ENCODE measurements at regions not wholly inside any gene's neighbourhood (a gene's known extent, or its start where the extent isn't known, plus 50 kb on each side); places are given as distances from the start of the nearest gene placed in this dataset.

DNA sequence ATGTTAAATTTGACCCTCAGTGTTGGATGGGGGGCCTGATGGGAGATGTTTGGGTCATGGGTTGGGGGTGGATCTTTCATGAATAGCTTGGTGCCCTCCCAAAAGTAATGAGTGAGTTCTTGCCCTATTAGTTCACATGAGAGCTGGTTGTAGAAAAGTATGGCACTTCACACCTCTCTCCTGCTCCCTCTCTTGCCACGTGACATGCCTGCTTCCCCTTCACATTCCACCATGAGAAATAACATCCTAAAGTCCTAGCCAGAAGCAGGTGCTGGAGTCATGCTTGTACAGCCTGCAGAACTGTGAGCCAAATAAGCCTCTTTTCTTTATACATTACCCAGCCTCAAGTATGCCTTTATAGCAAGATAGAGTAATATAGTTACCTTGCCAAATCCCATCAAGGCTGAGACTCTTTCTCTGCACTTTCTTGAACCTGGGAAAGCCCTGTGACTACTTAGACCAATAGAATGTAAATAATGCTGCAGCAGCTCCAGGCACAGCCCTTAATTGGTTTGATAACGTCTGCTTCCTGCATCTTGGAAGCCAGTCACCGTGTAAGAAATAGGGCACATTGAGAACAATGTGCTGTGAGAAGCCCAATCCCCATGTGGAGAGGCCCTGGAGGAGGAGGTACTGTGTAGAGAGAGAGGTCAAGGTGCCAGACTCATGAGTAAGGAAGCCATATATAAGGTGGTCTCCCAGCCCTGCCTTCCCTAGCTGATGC is 88.0 kb upstream of the NAMPT start:
- ATAC-seq = no peak
- TF ChIP-seq ARNTL (CRISPR knock-in tag; IDR thresholded peaks at IDR 0.05; ENCODE audit: borderline replicate concordance, low read depth) = no peak
- no peak for TF ChIP-seq ESRRG (CRISPR knock-in tag; IDR thresholded peaks at IDR 0.05)
- no peak for TF ChIP-seq ZNF70 (CRISPR knock-in tag; IDR thresholded peaks at IDR 0.05)

GRCh38 chr7:106372126-106372525 is 87.3 kb upstream of the NAMPT start:
- TF ChIP-seq BACH2 (CRISPR knock-in tag; IDR thresholded peaks at IDR 0.05; ENCODE audit: borderline replicate concordance) (no peak), RARB (CRISPR knock-in tag; IDR thresholded peaks at IDR 0.05) (no peak), ZNF70 (CRISPR knock-in tag; IDR thresholded peaks at IDR 0.05) (no peak), ZFP30 (CRISPR knock-in tag; IDR thresholded peaks at IDR 0.05) (no peak), ZNF565 (CRISPR knock-in tag; conservative IDR thresholded peaks at IDR 0.05; ENCODE audit: low read depth) (no peak), ESRRG (CRISPR knock-in tag; IDR thresholded peaks at IDR 0.05) (no peak), PPARA (CRISPR knock-in tag; IDR thresholded peaks at IDR 0.05; ENCODE audit: borderline replicate concordance) (no peak), ARNTL (CRISPR knock-in tag; IDR thresholded peaks at IDR 0.05; ENCODE audit: borderline replicate concordance, low read depth) (no peak), TCF4 (CRISPR knock-in tag; IDR thresholded peaks at IDR 0.05; ENCODE audit: borderline replicate concordance) (no peak), PATZ1 (CRISPR knock-in tag; IDR thresholded peaks at IDR 0.05; ENCODE audit: borderline replicate concordance) (no peak), SNAI2 (CRISPR knock-in tag; IDR thresholded peaks at IDR 0.05) (no peak), ZC3H10 (CRISPR knock-in tag; IDR thresholded peaks at IDR 0.05) (no peak), ISL1 (CRISPR knock-in tag; IDR thresholded peaks at IDR 0.05) (no peak), CSDC2 (CRISPR knock-in tag; IDR thresholded peaks at IDR 0.05) (no peak)
- TF ChIP-seq, protein P1, sequence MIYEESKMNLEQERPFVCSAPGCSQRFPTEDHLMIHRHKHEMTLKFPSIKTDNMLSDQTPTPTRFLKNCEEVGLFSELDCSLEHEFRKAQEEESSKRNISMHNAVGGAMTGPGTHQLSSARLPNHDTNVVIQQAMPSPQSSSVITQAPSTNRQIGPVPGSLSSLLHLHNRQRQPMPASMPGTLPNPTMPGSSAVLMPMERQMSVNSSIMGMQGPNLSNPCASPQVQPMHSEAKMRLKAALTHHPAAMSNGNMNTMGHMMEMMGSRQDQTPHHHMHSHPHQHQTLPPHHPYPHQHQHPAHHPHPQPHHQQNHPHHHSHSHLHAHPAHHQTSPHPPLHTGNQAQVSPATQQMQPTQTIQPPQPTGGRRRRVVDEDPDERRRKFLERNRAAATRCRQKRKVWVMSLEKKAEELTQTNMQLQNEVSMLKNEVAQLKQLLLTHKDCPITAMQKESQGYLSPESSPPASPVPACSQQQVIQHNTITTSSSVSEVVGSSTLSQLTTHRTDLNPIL (CRISPR knock-in tag; IDR thresholded peaks at IDR 0.05; ENCODE audit: low read depth) = no peak
- TF ChIP-seq, protein P2, sequence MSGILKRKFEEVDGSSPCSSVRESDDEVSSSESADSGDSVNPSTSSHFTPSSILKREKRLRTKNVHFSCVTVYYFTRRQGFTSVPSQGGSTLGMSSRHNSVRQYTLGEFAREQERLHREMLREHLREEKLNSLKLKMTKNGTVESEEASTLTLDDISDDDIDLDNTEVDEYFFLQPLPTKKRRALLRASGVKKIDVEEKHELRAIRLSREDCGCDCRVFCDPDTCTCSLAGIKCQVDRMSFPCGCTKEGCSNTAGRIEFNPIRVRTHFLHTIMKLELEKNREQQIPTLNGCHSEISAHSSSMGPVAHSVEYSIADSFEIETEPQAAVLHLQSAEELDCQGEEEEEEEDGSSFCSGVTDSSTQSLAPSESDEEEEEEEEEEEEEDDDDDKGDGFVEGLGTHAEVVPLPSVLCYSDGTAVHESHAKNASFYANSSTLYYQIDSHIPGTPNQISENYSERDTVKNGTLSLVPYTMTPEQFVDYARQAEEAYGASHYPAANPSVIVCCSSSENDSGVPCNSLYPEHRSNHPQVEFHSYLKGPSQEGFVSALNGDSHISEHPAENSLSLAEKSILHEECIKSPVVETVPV (CRISPR knock-in tag; IDR thresholded peaks at IDR 0.05) = no peak
- TF ChIP-seq, protein P3, sequence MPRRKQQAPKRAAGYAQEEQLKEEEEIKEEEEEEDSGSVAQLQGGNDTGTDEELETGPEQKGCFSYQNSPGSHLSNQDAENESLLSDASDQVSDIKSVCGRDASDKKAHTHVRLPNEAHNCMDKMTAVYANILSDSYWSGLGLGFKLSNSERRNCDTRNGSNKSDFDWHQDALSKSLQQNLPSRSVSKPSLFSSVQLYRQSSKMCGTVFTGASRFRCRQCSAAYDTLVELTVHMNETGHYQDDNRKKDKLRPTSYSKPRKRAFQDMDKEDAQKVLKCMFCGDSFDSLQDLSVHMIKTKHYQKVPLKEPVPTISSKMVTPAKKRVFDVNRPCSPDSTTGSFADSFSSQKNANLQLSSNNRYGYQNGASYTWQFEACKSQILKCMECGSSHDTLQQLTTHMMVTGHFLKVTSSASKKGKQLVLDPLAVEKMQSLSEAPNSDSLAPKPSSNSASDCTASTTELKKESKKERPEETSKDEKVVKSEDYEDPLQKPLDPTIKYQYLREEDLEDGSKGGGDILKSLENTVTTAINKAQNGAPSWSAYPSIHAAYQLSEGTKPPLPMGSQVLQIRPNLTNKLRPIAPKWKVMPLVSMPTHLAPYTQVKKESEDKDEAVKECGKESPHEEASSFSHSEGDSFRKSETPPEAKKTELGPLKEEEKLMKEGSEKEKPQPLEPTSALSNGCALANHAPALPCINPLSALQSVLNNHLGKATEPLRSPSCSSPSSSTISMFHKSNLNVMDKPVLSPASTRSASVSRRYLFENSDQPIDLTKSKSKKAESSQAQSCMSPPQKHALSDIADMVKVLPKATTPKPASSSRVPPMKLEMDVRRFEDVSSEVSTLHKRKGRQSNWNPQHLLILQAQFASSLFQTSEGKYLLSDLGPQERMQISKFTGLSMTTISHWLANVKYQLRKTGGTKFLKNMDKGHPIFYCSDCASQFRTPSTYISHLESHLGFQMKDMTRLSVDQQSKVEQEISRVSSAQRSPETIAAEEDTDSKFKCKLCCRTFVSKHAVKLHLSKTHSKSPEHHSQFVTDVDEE (CRISPR knock-in tag; IDR thresholded peaks at IDR 0.05) = no peak
- no peak for ATAC-seq

DNA sequence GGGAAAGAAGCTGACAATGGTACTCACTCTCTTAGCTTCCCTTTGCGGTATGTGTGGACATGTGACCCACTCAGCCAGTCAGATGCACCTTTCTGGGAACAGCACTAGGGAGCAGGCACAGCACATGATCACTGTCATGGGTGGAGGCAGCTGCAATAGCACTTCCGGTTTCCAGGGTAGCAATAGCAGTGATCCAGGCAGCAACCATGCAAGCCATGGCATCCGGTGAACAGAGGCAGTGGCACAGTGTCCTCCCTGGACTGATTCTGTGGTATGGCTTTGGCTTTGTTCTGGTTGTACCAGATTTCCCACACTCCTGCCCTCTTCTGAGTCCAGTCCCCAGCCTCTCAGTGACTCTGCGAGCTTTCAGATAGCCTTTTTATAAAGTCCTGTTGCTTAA is 86.8 kb upstream of the NAMPT start:
- TF ChIP-seq ESRRG (CRISPR knock-in tag; IDR thresholded peaks at IDR 0.05) (no peak), RARB (CRISPR knock-in tag; IDR thresholded peaks at IDR 0.05) (no peak), SNAI2 (CRISPR knock-in tag; IDR thresholded peaks at IDR 0.05) (no peak), PATZ1 (CRISPR knock-in tag; IDR thresholded peaks at IDR 0.05; ENCODE audit: borderline replicate concordance) (no peak), ZNF565 (CRISPR knock-in tag; conservative IDR thresholded peaks at IDR 0.05; ENCODE audit: low read depth) (no peak), TCF4 (CRISPR knock-in tag; IDR thresholded peaks at IDR 0.05; ENCODE audit: borderline replicate concordance) (no peak), TOX (CRISPR knock-in tag; IDR thresholded peaks at IDR 0.05; ENCODE audit: borderline replicate concordance) (no peak), OSR1 (CRISPR knock-in tag; IDR thresholded peaks at IDR 0.05) (no peak)
- TF ChIP-seq, protein P4, sequence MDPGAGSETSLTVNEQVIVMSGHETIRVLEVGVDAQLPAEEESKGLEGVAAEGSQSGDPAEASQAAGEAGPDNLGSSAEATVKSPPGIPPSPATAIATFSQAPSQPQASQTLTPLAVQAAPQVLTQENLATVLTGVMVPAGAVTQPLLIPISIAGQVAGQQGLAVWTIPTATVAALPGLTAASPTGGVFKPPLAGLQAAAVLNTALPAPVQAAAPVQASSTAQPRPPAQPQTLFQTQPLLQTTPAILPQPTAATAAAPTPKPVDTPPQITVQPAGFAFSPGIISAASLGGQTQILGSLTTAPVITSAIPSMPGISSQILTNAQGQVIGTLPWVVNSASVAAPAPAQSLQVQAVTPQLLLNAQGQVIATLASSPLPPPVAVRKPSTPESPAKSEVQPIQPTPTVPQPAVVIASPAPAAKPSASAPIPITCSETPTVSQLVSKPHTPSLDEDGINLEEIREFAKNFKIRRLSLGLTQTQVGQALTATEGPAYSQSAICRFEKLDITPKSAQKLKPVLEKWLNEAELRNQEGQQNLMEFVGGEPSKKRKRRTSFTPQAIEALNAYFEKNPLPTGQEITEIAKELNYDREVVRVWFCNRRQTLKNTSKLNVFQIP (CRISPR knock-in tag; IDR thresholded peaks at IDR 0.05; ENCODE audit: borderline replicate concordance, low read depth) = no peak
- no peak for ATAC-seq

Data from SK-N-SH treated with all-trans-retinoic acid at 6 μM for 48 hours (cell line).